GM12801 (cell line): ENCODE measurements at regions not wholly inside any gene's neighbourhood (a gene's known extent, or its start where the extent isn't known, plus 50 kb on each side); places are given as distances from the start of the nearest gene placed in this dataset.

Source experiments
- CTCF ChIP-seq: IDR thresholded peaks from one replicate; pipeline ENCODE4 v1.5.1; 2011; ENCODE audit warnings: control low read depth; ENCODE audit not compliant: insufficient read length; ENCODE audit errors: extremely low read depth

- no peak for TF ChIP-seq CTCF
These were observed 109.9 kb upstream of the ADGRL2 start for GRCh38 chr1:81690676-81691453.

GRCh38 chr1:81689531-81689941 is 111.2 kb upstream of the ADGRL2 start:
- TF ChIP-seq CTCF: no peak

- no peak for TF ChIP-seq CTCF
These were observed 118.2 kb upstream of the ADGRL2 start for GRCh38 chr1:81682490-81682889.

- TF ChIP-seq CTCF: no peak
These were observed 119.0 kb upstream of the ADGRL2 start for GRCh38 chr1:81681601-81682266.

- no peak for TF ChIP-seq CTCF
These were observed 119.6 kb upstream of the ADGRL2 start for GRCh38 chr1:81681114-81681513.

- TF ChIP-seq CTCF: no peak
These were observed 120.8 kb upstream of the ADGRL2 start for GRCh38 chr1:81679942-81680341.

- TF ChIP-seq CTCF: no peak
These were observed 122.0 kb upstream of the ADGRL2 start for GRCh38 chr1:81678779-81679178.
